ENCODE measurements at regions not wholly inside any gene's neighbourhood (a gene's known extent, or its start where the extent isn't known, plus 50 kb on each side); places are given as distances from the start of the nearest gene placed in this dataset.

DNA sequence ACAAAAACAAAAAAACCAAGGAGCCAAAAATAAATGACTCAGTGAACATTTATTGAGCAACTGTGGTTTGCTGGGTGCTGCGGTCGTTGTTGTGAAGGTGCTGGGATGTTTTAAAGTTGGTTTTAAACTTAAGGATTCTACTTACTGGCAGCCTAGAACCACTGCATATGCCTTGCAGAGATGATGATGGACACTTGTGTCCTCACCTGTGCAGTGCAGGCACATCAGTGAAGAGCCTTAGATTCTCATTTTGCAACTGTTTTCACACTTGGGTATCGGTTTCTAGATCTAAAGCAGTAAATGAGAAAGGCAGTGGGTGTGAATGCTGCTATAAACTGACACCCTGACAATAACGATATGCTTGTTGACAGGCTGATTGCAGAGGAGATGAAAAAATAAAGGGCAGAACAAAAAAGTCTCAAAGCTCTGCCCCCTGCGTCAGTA is 68.8 kb downstream of the UTRN start:
- TF ChIP-seq, protein P1, sequence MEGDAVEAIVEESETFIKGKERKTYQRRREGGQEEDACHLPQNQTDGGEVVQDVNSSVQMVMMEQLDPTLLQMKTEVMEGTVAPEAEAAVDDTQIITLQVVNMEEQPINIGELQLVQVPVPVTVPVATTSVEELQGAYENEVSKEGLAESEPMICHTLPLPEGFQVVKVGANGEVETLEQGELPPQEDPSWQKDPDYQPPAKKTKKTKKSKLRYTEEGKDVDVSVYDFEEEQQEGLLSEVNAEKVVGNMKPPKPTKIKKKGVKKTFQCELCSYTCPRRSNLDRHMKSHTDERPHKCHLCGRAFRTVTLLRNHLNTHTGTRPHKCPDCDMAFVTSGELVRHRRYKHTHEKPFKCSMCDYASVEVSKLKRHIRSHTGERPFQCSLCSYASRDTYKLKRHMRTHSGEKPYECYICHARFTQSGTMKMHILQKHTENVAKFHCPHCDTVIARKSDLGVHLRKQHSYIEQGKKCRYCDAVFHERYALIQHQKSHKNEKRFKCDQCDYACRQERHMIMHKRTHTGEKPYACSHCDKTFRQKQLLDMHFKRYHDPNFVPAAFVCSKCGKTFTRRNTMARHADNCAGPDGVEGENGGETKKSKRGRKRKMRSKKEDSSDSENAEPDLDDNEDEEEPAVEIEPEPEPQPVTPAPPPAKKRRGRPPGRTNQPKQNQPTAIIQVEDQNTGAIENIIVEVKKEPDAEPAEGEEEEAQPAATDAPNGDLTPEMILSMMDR (IDR thresholded peaks at IDR 0.05): no peak
- TF ChIP-seq POLR2A (IDR thresholded peaks at IDR 0.05): no peak
- no peak for TF ChIP-seq POLR2AphosphoS5 (IDR thresholded peaks at IDR 0.05)
- TF ChIP-seq EP300 (IDR thresholded peaks at IDR 0.05): no peak

All from upper lobe of left lung (tissue), 4 donors.